ENCODE measurements at regions not wholly inside any gene's neighbourhood (a gene's known extent, or its start where the extent isn't known, plus 50 kb on each side); places are given as distances from the start of the nearest gene placed in this dataset.
"Not testable (repeated sequence)": the region's sequence is repeated elsewhere in the genome, so short reads cannot be mapped to it uniquely, and the experiment has no call there.

DNA sequence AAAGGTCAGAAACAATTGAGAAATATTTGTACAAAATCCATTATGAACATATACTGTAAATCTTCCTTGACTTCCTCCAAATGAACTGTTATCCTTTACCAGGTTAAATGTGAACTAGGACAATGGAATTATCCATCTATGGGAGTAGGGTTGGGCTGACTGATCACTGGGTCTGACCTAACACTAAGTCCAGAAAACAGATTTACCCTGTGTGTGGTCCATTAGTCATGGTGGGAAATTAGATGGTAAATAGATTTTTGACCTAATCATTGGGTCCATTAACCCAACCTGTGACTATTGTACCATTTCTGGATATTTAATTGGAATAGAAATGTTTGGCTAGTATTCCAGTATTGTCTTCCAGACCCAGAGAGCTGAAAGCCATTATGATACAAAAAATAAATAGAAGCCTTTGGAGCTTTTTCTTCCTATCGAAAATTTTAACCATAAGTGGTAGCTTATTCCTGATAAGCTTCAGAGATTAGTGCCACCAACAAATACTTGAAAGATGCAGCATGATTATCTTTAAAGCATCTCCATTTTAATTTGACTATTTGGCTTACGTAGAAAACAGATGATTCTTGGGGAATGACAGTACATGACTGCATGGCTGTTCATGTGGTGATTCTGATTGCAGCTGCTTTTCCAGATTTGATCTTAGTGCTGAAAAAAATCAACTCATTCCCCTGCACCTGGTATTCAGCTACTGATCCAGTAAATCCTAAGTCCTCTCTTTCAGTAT lies 703.2 kb upstream of the FSHR start:
- TF ChIP-seq, protein P1, sequence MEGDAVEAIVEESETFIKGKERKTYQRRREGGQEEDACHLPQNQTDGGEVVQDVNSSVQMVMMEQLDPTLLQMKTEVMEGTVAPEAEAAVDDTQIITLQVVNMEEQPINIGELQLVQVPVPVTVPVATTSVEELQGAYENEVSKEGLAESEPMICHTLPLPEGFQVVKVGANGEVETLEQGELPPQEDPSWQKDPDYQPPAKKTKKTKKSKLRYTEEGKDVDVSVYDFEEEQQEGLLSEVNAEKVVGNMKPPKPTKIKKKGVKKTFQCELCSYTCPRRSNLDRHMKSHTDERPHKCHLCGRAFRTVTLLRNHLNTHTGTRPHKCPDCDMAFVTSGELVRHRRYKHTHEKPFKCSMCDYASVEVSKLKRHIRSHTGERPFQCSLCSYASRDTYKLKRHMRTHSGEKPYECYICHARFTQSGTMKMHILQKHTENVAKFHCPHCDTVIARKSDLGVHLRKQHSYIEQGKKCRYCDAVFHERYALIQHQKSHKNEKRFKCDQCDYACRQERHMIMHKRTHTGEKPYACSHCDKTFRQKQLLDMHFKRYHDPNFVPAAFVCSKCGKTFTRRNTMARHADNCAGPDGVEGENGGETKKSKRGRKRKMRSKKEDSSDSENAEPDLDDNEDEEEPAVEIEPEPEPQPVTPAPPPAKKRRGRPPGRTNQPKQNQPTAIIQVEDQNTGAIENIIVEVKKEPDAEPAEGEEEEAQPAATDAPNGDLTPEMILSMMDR (conservative IDR thresholded peaks at IDR 0.05) = no peak
- Mint-ChIP-seq H3K27me3 (ENCODE audit: low read depth) (no peaks in the 10 kb centered on the region), H3K4me3 (no peak overlapping the region), H3K9me3 (peaks cover 5% of the 10 kb centered on the region), H3K4me1 (no peaks in the 10 kb centered on the region), H3K27ac (ENCODE audit: unreplicated experiment) (no peak overlapping the region), H3K36me3 (ENCODE audit: low read depth) (no peaks in the 10 kb centered on the region)
- no peak for DNase-seq (ENCODE audit: low read depth, low spot score)

DNA sequence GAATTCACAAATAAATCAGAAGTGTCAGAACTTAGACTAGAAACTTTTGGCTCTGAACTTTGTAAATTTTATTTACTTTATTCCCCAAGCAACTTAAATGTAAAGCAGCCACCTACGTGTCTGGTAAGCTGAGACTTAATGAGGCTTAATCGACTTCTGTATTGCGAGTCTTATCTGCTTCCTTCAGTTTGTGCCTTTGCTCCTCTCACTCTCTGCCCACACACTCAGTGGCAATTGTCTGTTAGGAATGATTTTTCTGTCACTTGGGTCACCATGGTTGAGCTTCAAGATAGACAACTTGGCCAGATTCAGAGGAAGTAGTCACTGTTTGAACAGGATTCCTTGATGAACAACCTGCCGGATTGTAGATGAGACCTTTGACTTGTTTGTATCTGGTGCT lies 691.4 kb upstream of the FSHR start:
- H3K27ac Mint-ChIP-seq (ENCODE audit: unreplicated experiment) = no peak overlapping the region
- H3K4me1 Mint-ChIP-seq = peaks cover 10% of the 10 kb centered on the region
- no peak overlapping the region for H3K4me3 Mint-ChIP-seq
- H3K9me3 Mint-ChIP-seq = peaks cover 8% of the 10 kb centered on the region
- no peaks in the 10 kb centered on the region for H3K27me3 Mint-ChIP-seq (ENCODE audit: low read depth)
- DNase-seq (ENCODE audit: low read depth, low spot score) = no peak
- TF ChIP-seq, protein P1 (conservative IDR thresholded peaks at IDR 0.05) = no peak
- no peaks in the 10 kb centered on the region for H3K36me3 Mint-ChIP-seq (ENCODE audit: low read depth)

DNA sequence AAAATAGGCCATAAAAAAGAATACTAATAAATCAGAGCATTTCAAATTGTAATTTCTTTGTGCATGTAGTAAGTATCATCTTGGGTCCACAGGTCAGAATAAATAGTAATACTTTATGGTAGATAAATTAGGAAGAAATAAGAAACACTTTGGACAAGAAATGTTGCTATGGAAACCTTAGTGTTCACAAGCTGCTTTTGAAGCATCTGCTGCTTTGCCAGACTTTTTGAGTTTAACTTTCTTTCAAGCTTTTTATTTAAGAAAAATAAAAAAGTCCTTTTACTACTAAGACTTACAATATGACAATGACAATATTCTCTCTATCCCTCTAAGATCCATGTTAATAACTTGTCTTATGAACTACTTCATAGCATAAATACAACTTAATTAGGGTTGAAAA lies 690.7 kb upstream of the FSHR start:
- Mint-ChIP-seq H3K27ac (ENCODE audit: unreplicated experiment) (no peak overlapping the region), H3K4me1 (peaks cover 13% of the 10 kb centered on the region), H3K36me3 (ENCODE audit: low read depth) (no peaks in the 10 kb centered on the region), H3K27me3 (ENCODE audit: low read depth) (no peaks in the 10 kb centered on the region), H3K4me3 (no peak overlapping the region), H3K9me3 (peaks cover 8% of the 10 kb centered on the region)
- TF ChIP-seq, protein P1 (conservative IDR thresholded peaks at IDR 0.05) = no peak
- DNase-seq (ENCODE audit: low read depth, low spot score) = no peak

DNA sequence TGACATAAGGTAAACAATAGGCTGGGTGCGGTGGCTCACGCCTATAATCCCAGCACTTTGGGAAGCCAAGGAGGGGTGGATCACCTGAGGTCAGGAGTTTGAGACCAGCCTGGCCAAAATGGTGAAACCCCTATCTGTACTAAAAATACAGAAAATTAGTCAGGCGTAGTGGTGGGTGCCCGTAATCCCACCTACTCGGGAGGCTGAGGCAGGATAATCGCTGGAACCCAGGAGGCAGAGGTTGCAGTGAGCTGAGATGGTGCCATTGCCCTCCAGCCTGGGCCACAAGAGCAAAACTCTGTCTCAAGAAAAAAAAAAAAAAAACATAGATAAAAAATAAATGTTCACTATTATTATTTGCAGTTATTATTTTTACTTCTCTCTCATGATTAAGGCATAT lies 689.8 kb upstream of the FSHR start:
- DNase-seq (ENCODE audit: low read depth, low spot score); H3K27ac Mint-ChIP-seq (ENCODE audit: unreplicated experiment); H3K9me3 Mint-ChIP-seq; H3K4me3 Mint-ChIP-seq; H3K27me3 Mint-ChIP-seq (ENCODE audit: low read depth); H3K36me3 Mint-ChIP-seq (ENCODE audit: low read depth): not testable (repeated sequence)
- peaks cover 13% of the 10 kb centered on the region for H3K4me1 Mint-ChIP-seq

DNA sequence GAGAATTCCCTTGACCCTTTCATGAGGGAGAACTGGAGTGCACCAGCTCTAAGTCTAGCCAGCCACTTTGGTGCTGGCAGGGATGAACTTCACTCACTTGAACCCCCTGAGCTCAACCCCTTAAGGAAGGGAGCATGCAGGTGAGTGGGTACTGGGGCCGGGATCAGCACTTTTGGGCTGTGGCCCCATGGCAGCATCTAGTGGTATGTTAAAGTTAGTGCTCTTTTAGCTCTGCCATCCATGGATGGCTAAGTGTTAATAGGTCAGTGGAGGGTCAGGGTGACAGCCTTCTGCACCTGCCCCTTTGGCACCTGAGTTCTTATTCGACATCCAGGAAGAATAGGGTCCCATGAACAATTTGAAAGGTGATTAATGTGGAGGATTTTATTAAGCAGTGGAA lies 689.0 kb upstream of the FSHR start:
- Mint-ChIP-seq H3K36me3 (ENCODE audit: low read depth) (no peaks in the 10 kb centered on the region), H3K9me3 (peaks cover 10% of the 10 kb centered on the region), H3K4me1 (peaks cover 13% of the 10 kb centered on the region), H3K27ac (ENCODE audit: unreplicated experiment) (no peak overlapping the region), H3K27me3 (ENCODE audit: low read depth) (no peaks in the 10 kb centered on the region), H3K4me3 (no peak overlapping the region)
- TF ChIP-seq, protein P1 (conservative IDR thresholded peaks at IDR 0.05) = no peak
- DNase-seq (ENCODE audit: low read depth, low spot score) = no peak

DNA sequence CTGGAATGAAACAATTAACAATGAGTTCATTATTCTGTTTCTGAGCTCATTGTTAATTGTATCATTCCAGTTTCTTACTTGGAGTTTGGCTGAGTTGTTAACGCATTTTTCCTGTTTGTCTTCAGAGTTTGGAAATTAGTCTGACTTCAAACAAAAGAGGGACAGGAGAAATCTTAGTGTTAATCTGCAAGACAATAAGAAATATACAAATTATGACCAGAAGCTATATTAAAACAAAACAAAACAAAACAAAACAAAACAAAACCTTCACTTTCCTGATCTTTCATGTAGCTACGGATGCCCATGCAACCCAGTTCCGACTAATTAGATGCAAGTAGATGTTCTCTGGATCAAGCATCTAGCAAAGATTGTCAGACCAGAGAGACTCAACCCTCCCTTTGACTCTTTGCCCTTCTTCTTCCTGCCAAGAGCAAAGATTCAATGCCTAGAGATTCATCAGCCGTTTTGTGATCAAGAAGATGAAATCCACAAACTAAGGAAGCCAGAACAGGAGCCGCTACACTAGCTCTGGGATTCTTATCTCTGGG lies 686.2 kb upstream of the FSHR start:
- Mint-ChIP-seq H3K27ac (ENCODE audit: unreplicated experiment) (no peak overlapping the region), H3K4me3 (no peak overlapping the region), H3K27me3 (ENCODE audit: low read depth) (no peaks in the 10 kb centered on the region), H3K4me1 (peaks cover 9% of the 10 kb centered on the region), H3K36me3 (ENCODE audit: low read depth) (no peaks in the 10 kb centered on the region), H3K9me3 (peaks cover 10% of the 10 kb centered on the region)
- TF ChIP-seq, protein P1 (conservative IDR thresholded peaks at IDR 0.05) = no peak
- no peak for DNase-seq (ENCODE audit: low read depth, low spot score)
